NCI-H82 treated with DMSO at 0.1 percent for 48 hours (cell line): ENCODE measurements at regions not wholly inside any gene's neighbourhood (a gene's known extent, or its start where the extent isn't known, plus 50 kb on each side); places are given as distances from the start of the nearest gene placed in this dataset.
A peak's percentile ranks its signal among the peaks of the same experiment; 100 is the strongest.
"Not testable (repeated sequence)": the region's sequence is repeated elsewhere in the genome, so short reads cannot be mapped to it uniquely, and the experiment has no call there.

Experiments
- DNase-seq: peaks from one replicate; lab custom pipeline; 2025; ENCODE audit not compliant: unreplicated experiment; lab: John Stamatoyannopoulos, UW

DNA sequence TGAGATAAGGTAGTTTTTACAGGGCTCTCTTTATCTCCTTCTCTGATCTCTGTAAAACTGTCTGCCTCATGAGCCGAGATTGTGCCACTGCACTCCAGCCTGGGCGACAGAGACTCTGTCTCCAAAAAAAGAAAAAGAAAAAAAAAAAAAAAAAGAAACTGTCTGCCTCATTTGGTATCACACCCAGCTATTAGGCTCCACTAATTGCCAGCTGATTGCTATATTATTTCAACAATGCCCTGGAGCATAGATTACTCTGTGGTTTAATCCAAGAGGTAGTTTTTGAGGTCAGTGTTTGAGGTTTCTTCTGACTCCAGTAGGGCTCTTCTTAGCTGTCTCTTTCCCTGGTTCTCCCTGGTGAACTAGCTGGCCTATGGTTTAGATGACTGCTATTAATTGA lies 268.1 kb upstream of the PLPP4 start:
- no peak for DNase-seq

DNA sequence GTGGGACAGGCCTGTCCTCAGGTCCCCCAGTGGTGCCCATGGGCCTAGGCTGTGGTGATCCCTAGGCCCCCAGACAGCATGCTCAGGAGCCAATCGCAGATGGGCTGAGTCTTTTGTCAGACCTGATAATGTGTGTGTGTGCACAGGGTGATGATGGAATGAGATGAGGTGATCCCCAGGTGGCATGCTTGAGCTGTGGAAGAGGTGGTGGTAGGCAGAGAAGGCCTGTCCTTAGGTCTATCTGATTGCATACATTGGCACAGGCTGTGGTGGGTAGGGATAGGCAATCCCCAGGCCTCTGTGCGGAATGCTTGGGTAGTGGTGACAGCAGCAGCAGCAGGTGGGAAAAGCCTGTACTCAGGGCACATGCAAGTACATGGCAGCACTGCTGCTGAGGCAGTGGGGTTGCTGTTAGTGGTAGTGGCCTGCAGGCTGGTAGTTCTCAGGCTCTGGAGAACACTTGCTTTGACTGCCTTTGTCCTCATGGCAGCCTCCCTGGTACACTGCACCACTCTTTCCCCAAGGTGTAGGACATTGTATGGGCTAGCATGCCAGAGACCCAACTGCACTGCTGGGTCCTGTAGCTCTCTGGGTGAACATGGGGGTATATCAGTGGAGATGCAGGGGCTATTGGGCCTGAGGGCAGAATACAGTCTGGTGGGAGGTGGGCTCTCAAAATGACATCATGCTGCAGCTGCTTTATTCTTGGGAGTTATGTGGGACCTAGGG lies 260.9 kb upstream of the PLPP4 start:
- no peak for DNase-seq

DNA sequence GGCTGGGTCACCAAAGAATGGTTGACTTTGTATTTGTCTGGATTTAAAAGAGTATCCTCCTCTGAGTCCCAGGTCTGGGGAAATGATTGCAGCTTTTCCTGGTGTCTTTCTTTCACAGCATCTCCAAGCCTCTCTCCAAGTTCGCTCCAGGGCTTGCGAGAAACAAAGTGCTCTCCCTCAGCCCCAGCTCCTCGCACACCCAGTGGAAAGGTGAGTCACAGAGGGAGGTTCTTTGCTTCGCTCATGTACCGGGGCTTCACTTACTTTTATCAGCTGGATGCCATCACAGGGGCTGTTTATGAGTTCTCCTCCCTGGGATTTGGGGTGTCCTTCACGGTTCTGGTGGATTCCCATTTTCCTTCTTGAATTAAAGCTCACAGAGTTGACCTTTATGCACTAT lies 252.2 kb upstream of the PLPP4 start:
- DNase-seq: no peak

DNA sequence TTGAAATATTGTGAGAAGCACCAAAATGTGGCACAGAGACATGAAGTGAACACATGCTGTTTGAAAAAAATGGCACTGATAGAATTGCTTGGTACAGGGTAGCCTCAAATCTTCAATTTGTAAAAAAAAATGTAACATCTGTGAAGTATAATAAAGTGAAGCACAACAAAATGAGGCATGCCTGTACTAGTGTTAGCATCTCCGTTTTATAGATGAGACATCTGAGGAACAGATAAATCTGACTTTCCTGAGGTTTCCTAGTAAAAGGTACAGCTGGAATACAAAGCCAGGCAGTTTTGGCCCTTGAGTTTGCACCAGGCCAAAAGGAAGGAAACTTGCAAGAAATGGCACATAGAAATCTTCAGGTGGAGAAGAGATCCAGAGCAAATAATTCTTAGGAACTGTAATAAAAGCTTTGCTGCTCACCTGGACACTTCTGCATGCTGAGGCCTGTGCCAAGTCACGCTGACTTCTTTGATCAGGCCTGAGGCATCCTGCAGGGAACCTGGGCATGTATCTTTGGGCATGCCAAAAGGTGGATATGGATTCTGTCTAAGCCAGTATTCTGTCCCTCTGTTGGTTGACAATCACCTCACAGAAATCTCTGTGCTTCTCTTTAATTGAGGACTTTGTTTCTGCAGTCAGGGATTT lies 251.5 kb upstream of the PLPP4 start:
- DNase-seq: no peak

DNA sequence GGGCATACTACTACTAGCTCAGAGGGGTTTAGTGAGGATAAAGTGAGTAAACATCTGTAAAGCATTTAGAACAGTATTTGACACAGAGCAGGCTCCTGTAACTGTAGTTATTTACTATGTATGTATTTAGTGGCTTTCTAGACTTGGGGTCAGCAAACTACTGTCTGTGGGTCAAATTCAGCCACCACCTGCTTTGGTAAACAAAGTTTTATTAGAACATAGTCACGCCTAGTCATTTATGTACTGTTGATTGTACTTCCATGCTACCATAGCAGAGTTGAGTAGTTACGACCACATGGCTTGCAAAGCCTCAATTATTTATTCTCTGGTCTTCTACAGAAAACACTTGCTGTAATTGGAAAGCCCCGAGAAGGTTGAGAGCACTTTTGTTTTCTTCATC lies 248.5 kb upstream of the PLPP4 start:
- DNase-seq: no peak

DNA sequence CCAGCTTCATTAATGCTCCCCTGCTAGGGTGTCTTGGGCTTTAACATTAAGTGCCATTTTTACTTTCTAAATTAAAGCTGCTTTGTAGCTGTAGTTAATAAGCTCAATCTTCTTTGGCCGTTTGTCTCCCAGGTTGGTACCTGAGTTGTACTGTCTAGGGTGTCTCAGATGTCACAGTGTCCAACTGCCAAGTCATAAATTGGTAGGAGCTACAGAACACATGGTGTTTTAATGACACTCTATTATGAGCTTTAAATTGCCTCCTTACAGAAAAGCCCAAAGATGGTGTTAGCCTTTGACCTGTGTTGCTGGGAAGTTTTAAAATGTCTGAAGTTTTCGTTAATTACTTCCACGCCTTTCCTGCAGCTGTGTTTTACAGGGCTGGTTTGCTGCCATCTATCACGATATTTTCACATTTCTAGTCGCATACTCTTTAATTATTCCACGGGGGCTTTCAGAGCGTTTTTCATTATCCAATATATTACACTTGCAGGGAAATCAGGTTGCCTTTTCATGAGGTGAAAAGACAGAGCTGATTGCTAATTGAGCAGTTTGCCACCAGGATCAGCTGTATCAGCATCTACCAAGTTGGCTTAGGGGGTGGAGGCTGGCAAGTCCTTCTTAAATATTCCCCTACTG lies 247.8 kb upstream of the PLPP4 start:
- no peak for DNase-seq

DNA sequence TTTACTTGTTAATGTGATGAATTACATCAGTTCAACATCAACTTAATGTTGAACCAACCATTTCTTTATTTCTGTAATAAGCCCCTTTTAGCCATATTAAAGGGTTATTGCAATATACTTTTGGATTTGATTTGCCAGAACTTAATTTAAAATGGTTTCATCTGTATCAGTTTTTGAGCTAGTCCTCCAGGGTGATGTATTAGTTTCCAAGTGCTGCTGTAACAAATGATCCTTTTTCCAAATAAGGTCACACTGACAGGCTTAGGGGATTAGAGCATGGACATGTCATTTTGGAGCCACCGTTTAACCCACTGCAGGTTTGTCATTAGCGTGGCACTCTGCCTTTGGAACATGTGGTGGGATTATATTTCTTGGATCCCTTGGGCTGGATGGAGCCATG lies 244.8 kb upstream of the PLPP4 start:
- no peak for DNase-seq

DNA sequence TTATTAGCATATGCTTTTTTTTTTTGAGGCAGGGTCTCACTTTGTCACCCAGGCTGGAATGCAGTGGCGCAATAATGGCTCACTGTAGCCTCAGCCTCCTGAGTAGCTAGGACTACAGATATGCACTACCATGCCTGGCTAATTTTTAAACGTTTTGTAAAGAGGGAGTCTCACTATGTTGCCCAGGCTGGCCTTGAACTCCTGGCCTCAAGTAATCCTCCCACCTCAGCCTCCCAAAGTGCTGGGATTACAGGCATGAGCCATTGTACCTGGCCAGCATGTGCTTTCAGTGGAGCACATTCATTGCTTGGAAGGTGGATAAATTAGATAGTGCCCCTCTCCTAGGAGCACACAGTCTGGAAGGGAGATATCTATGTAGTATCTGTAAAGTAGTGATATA lies 243.7 kb upstream of the PLPP4 start:
- not testable (repeated sequence) for DNase-seq

DNA sequence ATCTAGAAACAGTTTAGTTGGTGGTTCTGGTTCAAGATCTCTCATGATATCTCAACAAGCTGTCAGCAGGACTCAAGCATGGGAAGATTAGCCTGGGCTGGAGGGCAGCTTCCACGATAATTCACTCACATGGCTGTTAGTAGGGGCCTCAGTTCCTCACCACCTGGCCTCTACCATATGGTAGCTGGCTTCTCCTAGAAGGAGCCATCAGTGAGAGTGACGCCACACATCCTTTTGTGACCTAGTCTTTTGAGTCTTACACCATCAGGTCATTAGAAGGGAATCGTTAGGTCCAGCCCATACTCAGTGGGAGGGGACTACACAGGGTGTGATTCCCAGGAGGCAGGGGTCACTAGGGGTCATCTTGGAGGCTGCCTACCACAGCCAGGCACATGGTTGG lies 239.3 kb upstream of the PLPP4 start:
- DNase-seq: peak; percentile 63

DNA sequence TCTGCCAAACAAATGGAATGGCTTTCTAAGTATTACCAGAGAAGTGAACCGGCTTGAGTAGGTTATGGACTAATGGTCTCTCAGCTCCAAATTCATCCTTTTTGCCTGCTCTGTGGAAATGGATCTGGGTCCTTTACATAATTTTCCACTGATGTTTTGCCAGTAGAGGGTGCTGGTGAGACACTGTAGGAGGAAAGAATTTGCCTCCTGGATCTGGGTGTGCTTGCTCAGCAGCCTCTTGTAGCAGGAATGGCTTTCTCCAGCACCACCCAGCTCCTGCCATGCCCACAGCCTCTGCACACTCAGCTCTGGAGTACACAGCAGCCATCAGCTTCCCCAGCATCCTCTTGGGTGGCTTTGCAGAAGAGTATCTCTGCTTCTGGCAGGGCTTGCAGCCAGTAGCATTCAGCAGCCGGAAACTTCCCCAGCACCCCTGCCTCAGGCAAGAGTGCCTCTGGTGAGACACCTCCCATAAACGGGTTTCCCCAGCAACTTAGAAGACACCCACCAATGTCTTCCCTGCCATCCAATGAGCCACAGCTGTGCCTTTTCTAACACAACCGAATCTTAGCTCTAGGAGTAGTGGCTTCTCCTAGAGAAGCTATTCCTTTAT lies 235.0 kb upstream of the PLPP4 start:
- peak; percentile 66 for DNase-seq

DNA sequence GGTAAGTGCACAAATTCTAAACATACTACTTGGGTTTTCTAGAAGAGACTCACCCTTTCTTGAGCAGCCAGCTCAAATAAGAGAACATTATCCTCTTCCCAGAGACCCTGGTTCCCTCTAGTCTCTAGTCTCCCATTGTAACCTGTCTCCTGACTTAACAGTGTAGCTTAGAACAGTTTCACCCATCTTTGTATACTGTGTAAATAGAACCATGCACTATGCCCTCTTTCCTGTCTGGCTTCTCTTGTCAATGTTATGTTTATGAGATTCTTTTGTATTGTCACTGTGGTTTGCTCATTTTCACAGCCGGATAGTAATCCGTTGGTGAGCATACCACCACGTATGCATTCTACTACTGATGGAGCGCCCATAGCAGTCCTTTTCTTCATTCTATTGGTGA lies 227.4 kb upstream of the PLPP4 start:
- DNase-seq: no peak

DNA sequence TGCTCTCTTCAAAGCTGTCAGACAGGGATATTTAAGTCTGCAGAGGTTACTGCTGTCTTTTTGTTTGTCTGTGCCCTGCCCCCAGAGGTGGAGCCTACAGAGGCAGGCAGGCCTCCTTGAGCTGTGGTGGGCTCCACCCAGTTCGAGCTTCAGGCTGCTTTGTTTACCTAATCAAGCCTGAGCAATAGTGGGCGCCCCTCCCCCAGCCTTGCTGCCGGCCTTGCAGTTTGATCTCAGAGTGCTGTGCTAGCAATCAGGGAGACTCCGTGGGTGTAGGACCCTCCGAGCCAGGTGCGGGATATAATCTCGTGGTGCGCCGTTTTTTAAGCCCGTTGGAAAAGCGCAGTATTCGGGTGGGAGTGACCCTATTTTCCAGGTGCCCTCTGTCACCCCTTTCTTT lies 217.3 kb upstream of the PLPP4 start:
- not testable (repeated sequence) for DNase-seq

DNA sequence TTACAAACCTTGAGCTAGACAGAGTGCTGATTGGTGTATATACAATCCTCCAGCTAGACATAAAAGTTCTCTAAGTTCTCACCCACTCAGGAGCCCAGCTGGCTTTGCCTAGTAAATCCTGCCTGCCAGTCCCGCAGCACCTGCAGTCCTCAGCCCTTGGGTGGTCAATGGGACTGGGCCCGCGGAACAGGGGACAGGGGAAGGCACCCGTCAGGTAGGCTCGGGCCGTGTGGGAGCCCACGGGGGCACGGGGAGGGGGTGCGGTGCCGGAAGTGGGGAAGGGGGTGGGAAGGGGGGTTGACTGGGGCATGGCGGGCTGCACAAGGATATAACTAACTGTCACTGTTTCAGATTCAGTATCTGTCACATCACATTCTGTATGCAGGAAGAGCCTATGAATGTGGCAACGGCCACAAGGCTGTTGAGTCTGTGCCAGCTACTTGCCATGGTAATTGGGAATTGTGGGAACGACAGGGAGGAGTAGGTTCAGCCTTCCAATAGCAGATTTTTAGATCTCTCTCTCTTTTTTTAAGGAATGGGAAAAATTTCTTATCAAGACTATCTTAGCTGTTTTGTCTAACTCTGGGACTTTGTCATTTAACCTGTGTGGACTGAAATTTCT lies 205.1 kb upstream of the PLPP4 start:
- DNase-seq: no peak

DNA sequence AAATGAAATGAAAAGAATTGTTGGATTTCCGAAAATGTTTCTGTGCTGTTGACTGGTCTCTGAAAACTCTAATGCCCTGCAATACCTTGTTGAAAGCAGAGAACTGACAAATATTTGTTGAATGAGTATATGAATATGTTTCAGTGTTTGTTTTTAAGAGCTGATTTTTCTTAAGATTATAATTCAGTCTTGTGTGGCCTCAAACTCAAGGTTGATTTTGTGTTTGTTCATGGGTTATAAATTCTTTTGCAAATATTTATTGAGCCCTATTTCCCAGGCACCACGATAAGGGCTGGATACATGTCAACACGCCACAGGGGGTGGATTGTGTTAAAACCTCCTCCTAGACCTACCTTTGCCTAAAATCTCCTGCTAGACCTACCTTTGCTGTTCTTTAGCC lies 203.9 kb upstream of the PLPP4 start:
- DNase-seq: no peak

DNA sequence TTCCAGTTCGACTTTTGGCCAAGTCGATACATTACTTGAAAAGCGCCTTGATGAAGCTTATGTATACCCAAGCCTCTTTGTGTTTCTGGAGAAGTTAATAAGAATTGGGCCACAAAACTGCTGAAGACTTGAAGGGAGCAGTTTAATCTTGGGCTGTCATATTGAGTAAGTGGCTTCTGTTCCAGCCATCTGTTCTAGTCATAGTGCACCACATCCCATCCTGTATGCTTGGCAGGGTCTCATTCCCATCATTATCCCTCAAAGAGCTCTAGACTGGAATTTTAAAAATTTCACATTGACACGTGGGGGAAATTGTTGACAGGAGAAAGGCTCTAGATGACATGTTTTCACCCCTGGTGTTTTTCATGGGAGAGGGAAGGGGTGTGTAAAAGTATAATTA lies 196.6 kb upstream of the PLPP4 start:
- peak; percentile 24 for DNase-seq

DNA sequence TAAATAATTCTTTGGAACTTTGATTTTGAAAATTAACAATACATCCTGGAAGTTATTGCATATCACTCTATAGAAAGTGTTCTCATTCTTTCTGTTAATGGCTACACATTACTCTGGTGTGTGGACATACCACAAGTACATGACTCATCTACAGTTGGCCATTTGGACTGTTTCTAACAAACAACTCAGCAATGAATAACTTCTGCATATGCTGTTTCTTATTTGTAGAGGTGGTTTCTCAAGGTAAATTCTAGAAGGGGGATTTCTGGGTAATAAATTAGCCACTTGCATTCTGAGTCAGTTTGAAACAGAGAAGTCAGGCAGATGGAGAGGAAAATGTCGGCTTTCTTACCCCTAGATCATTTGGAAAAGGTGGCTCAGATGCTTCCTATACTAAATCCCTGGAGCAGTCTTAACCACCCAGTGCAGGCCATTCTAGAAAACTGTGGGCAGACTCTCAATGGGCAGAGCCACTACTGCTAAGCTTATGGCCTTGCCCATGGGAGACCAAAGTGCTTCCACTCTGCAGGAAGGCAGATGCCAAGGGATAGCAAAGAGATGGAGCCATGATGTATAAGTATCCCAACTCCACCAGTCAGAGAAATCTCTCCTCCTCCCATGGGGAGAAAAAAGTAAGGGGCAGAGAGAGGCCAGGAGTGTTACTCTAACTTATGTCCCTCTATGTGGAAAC lies 194.0 kb upstream of the PLPP4 start:
- DNase-seq: no peak

DNA sequence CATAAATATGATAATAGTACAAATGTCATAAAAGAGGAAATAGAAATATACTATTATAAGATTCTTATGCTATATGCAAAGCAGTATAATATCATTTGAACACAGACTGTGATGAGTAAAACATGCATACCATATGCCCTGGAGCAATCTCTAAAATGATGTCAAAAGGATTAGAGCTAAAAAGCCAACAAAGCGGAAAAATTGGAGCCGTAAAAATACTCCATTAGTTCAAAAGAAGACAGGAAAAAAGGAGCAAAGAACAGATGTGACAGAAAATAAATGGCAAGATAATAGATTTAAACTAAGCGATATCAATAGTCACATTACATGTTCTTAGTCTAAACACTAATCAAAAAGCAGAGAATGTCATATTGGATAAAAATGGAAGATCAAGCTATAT lies 191.0 kb upstream of the PLPP4 start:
- DNase-seq: no peak

DNA sequence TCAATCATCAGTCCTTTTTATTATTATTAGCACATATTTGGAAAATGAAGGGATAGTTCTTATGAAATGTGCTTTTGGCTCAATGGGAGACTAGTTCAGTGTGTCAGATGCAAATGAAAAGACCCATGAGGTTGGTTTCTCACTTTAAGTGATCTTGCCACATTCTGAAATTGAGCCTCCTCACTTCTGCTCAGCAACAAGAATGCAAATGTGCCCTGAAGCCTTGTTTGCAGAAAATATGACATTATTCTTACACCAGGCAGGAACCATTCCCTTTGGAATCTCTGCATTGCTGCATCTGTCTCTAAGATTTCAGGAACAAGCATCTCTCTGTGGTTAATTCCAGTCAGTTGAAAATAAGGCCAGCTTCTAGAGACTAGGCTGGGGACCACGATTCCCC lies 186.1 kb upstream of the PLPP4 start:
- DNase-seq: no peak

DNA sequence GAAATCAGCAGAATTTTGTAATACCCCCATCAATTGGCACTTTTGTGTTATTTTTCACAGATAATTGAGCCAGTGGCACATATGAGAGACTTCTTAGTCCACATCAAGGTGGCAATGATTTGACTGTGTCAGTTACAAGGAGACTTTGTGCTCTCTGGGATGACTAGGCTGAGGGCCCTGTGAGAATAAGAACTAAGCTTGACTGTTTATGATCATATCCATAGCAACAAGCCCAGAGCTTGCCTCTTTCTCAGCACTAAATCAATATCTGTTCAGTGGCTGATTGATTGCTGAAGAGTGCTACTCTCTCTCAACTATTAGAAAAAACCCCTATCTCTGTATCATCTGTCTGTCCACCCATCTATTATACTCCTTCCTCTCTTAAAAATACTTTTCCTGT lies 185.3 kb upstream of the PLPP4 start:
- no peak for DNase-seq

DNA sequence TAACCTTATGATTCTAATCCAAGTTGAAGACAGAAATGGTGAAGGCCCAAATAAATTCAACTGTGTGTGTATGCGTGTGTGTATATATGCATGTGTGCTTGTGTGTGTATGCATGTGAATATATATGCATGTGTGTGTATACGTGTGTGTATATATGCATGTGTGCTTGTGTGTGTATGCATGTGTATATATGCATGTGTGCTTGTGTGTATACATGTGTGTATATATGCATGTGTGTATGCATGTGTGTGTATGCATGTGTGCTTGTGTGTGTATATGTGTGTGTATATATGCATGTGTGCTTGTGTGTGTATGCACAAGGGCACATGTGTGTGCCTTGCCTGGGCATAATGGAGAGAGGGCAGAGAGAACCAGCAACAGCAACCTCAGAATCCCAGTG lies 184.7 kb upstream of the PLPP4 start:
- DNase-seq: no peak

DNA sequence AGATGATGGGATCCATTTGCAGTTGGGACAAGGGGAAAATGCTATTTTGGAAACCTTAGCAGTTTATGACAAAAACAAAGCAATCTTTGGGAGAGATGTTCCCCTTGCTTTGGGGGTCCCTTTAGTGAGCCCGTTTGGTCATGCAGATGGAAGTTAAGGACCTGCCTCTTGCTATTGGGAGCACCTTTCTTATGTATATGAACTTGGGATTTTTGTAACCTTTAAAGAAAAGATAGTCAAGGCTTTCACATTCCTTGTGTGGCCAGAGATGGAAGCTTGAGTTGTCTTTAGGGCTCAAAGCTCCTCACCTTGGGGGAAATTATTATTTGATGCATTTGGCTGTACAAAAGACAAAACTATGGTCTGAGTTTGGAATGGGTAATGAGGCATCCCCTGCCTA lies 179.0 kb upstream of the PLPP4 start:
- no peak for DNase-seq
